ENCODE measurements at regions not wholly inside any gene's neighbourhood (a gene's known extent, or its start where the extent isn't known, plus 50 kb on each side); places are given as distances from the start of the nearest gene placed in this dataset.

GRCh38 chr19:29329460-29330134, 116.6 kb upstream of the UQCRFS1 start:
- Histone ChIP-seq H3K9me3 (no peaks in the 10 kb centered on the region), H3K4me1 (no peaks in the 10 kb centered on the region), H3K4me3 (no peak overlapping the region), H3K27me3 (no peaks in the 10 kb centered on the region), H3K36me3 (no peaks in the 10 kb centered on the region), H3K27ac (no peak overlapping the region)
- no peak for TF ChIP-seq EP300 (IDR thresholded peaks at IDR 0.05)
- 54% methylated on average over 4 of the region's 5 CpGs for WGBS
- DNase-seq (ENCODE audit: low spot score in 2 of 2): no peak

DNA sequence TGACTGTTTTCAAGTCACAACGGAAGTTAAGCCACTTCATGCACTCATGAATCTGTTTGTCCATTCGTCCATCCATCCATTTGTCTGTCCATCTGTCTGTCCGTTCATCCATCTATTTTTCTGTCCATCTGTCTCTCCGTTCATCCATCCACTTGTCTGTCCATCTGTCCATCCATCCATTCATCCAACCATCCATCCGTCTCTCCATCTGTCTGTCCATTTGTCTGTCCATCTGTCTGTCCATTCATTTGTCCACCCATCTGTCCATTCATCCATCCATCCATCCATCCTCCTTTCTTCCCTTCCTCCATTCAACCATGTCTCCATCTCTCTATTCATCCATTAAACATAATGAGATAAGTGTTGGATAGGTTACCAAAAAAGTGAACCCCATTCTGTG, 123.5 kb upstream of the UQCRFS1 start:
- Histone ChIP-seq H3K27me3 (peaks cover 3% of the 10 kb centered on the region), H3K27ac (no peak overlapping the region), H3K36me3 (no peaks in the 10 kb centered on the region), H3K4me1 (no peaks in the 10 kb centered on the region), H3K4me3 (no peak overlapping the region), H3K9me3 (no peaks in the 10 kb centered on the region)
- no peak for DNase-seq (ENCODE audit: low spot score in 2 of 2)
- TF ChIP-seq POLR2AphosphoS5 (IDR thresholded peaks at IDR 0.05) (no peak), EP300 (IDR thresholded peaks at IDR 0.05) (no peak), POLR2A (IDR thresholded peaks at IDR 0.05) (no peak), CTCF (IDR thresholded peaks at IDR 0.05) (no peak)
- WGBS: 73% methylated on average over 5 of the region's 5 CpGs

DNA sequence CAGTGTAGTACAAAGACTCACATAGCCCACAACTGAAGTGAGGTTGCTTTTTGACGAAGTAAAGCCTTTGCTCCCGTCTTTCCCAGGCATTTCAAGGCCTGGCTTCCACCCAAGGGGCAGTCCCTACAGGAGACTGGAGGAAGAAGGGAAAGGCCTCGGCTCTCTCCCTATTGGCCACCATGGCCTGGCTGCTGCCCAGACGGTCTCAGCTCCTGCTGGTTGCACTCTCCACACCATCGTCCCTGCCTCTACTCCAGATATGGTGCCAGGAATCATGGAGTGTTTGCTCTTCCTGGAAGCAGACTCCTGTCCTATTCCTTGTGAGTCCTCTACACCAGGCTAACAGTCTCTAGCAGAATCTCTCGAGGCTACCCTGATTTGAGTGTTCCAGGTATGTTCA, 124.1 kb upstream of the UQCRFS1 start:
- Histone ChIP-seq H3K4me1 (no peaks in the 10 kb centered on the region), H3K27ac (no peak overlapping the region), H3K36me3 (no peaks in the 10 kb centered on the region), H3K4me3 (no peak overlapping the region), H3K9me3 (peaks cover 1% of the 10 kb centered on the region), H3K27me3 (peaks cover 3% of the 10 kb centered on the region)
- 71% methylated on average over 6 of the region's 6 CpGs for WGBS
- no peak for DNase-seq (ENCODE audit: low spot score in 2 of 2)
- TF ChIP-seq POLR2AphosphoS5 (IDR thresholded peaks at IDR 0.05) (no peak), CTCF (IDR thresholded peaks at IDR 0.05) (no peak), POLR2A (IDR thresholded peaks at IDR 0.05) (no peak), EP300 (IDR thresholded peaks at IDR 0.05) (no peak)

GRCh38 chr19:29338480-29338879, 125.5 kb upstream of the UQCRFS1 start:
- WGBS: 76% methylated on average over 1 of the region's 1 CpG
- Histone ChIP-seq H3K27me3 (peaks cover 3% of the 10 kb centered on the region), H3K9me3 (peaks cover 16% of the 10 kb centered on the region), H3K36me3 (no peaks in the 10 kb centered on the region), H3K4me3 (no peak overlapping the region), H3K4me1 (no peaks in the 10 kb centered on the region), H3K27ac (no peak overlapping the region)
- DNase-seq (ENCODE audit: low spot score in 2 of 2): no peak
- TF ChIP-seq POLR2AphosphoS5 (IDR thresholded peaks at IDR 0.05): no peak
- TF ChIP-seq CTCF (IDR thresholded peaks at IDR 0.05): no peak
- TF ChIP-seq EP300 (IDR thresholded peaks at IDR 0.05): no peak
- TF ChIP-seq POLR2A (IDR thresholded peaks at IDR 0.05): no peak

GRCh38 chr19:29342721-29343120, 129.8 kb upstream of the UQCRFS1 start:
- no peaks in the 10 kb centered on the region for H3K36me3 ChIP-seq
- TF ChIP-seq POLR2A (IDR thresholded peaks at IDR 0.05): no peak
- no peak for TF ChIP-seq EP300 (IDR thresholded peaks at IDR 0.05)
- TF ChIP-seq CTCF (IDR thresholded peaks at IDR 0.05): no peak
- TF ChIP-seq POLR2AphosphoS5 (IDR thresholded peaks at IDR 0.05): no peak
- WGBS: 56% methylated on average over 1 of the region's 1 CpG
- H3K27ac ChIP-seq: no peak overlapping the region
- no peaks in the 10 kb centered on the region for H3K27me3 ChIP-seq
- DNase-seq (ENCODE audit: low spot score in 2 of 2): no peak
- H3K4me3 ChIP-seq: no peak overlapping the region
- H3K4me1 ChIP-seq: no peaks in the 10 kb centered on the region
- peaks cover 42% of the 10 kb centered on the region for H3K9me3 ChIP-seq
